ENCODE measurements at regions not wholly inside any gene's neighbourhood (a gene's known extent, or its start where the extent isn't known, plus 50 kb on each side); places are given as distances from the start of the nearest gene placed in this dataset.

DNA sequence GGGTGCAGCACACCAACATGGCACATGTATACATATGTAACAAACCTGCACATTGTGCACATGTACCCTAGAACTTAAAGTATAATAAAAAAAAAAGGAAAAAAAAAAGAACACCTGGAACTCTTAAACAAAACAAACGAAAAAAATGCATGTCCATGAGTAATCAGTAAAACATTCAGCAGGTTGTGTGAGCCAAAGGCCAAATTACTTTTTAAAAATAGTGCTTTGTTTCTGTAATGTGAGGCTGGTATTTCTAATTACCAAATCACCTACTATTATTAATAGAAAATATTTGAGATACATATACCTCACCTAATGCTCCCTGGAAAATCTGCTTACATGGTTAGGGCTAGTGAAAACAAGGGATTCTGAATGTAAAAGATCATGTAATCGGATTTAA, 294.4 kb upstream of the NR5A2 start:
- TF ChIP-seq ARNTL (CRISPR knock-in tag; IDR thresholded peaks at IDR 0.05; ENCODE audit: borderline replicate concordance, low read depth) = no peak
- no peak for TF ChIP-seq ZNF70 (CRISPR knock-in tag; IDR thresholded peaks at IDR 0.05)
- no peak for TF ChIP-seq CSDC2 (CRISPR knock-in tag; IDR thresholded peaks at IDR 0.05)
- no peak for TF ChIP-seq ISL1 (CRISPR knock-in tag; IDR thresholded peaks at IDR 0.05)
- no peak for TF ChIP-seq TOX (CRISPR knock-in tag; IDR thresholded peaks at IDR 0.05; ENCODE audit: borderline replicate concordance)
- ATAC-seq = no peak

DNA sequence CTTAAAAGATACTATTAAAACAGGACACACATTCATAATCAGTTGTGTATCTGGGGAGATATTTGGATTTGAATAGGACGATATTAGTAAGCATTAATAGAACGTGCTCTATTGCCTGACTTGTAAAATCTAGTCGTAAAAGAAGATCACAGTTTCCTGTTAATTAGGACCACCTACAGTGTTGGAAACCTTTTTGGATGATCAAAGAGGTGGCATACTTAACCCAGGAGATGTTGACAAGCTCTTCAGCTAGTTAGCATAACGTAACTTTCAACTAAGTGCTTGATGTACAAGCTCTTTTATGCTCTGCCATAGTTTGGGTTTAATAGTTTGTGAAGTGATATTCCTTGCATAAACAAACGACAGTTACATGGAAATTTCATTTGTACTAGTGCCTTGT, 293.3 kb upstream of the NR5A2 start:
- TF ChIP-seq TOX (CRISPR knock-in tag; IDR thresholded peaks at IDR 0.05; ENCODE audit: borderline replicate concordance) = no peak
- TF ChIP-seq ZC3H10 (CRISPR knock-in tag; IDR thresholded peaks at IDR 0.05) = no peak
- TF ChIP-seq OSR1 (CRISPR knock-in tag; IDR thresholded peaks at IDR 0.05) = no peak
- no peak for TF ChIP-seq ISL1 (CRISPR knock-in tag; IDR thresholded peaks at IDR 0.05)
- no peak for TF ChIP-seq PPARA (CRISPR knock-in tag; IDR thresholded peaks at IDR 0.05; ENCODE audit: borderline replicate concordance)
- TF ChIP-seq ARNTL (CRISPR knock-in tag; IDR thresholded peaks at IDR 0.05; ENCODE audit: borderline replicate concordance, low read depth) = no peak
- TF ChIP-seq, protein P1, sequence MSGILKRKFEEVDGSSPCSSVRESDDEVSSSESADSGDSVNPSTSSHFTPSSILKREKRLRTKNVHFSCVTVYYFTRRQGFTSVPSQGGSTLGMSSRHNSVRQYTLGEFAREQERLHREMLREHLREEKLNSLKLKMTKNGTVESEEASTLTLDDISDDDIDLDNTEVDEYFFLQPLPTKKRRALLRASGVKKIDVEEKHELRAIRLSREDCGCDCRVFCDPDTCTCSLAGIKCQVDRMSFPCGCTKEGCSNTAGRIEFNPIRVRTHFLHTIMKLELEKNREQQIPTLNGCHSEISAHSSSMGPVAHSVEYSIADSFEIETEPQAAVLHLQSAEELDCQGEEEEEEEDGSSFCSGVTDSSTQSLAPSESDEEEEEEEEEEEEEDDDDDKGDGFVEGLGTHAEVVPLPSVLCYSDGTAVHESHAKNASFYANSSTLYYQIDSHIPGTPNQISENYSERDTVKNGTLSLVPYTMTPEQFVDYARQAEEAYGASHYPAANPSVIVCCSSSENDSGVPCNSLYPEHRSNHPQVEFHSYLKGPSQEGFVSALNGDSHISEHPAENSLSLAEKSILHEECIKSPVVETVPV (CRISPR knock-in tag; IDR thresholded peaks at IDR 0.05) = no peak
- no peak for TF ChIP-seq ESRRG (CRISPR knock-in tag; IDR thresholded peaks at IDR 0.05)
- TF ChIP-seq TCF4 (CRISPR knock-in tag; IDR thresholded peaks at IDR 0.05; ENCODE audit: borderline replicate concordance) = no peak
- TF ChIP-seq, protein P2, sequence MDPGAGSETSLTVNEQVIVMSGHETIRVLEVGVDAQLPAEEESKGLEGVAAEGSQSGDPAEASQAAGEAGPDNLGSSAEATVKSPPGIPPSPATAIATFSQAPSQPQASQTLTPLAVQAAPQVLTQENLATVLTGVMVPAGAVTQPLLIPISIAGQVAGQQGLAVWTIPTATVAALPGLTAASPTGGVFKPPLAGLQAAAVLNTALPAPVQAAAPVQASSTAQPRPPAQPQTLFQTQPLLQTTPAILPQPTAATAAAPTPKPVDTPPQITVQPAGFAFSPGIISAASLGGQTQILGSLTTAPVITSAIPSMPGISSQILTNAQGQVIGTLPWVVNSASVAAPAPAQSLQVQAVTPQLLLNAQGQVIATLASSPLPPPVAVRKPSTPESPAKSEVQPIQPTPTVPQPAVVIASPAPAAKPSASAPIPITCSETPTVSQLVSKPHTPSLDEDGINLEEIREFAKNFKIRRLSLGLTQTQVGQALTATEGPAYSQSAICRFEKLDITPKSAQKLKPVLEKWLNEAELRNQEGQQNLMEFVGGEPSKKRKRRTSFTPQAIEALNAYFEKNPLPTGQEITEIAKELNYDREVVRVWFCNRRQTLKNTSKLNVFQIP (CRISPR knock-in tag; IDR thresholded peaks at IDR 0.05; ENCODE audit: borderline replicate concordance, low read depth) = no peak
- TF ChIP-seq ZNF70 (CRISPR knock-in tag; IDR thresholded peaks at IDR 0.05) = no peak
- TF ChIP-seq GLIS3 (CRISPR knock-in tag; IDR thresholded peaks at IDR 0.05) = no peak
- TF ChIP-seq, protein P3, sequence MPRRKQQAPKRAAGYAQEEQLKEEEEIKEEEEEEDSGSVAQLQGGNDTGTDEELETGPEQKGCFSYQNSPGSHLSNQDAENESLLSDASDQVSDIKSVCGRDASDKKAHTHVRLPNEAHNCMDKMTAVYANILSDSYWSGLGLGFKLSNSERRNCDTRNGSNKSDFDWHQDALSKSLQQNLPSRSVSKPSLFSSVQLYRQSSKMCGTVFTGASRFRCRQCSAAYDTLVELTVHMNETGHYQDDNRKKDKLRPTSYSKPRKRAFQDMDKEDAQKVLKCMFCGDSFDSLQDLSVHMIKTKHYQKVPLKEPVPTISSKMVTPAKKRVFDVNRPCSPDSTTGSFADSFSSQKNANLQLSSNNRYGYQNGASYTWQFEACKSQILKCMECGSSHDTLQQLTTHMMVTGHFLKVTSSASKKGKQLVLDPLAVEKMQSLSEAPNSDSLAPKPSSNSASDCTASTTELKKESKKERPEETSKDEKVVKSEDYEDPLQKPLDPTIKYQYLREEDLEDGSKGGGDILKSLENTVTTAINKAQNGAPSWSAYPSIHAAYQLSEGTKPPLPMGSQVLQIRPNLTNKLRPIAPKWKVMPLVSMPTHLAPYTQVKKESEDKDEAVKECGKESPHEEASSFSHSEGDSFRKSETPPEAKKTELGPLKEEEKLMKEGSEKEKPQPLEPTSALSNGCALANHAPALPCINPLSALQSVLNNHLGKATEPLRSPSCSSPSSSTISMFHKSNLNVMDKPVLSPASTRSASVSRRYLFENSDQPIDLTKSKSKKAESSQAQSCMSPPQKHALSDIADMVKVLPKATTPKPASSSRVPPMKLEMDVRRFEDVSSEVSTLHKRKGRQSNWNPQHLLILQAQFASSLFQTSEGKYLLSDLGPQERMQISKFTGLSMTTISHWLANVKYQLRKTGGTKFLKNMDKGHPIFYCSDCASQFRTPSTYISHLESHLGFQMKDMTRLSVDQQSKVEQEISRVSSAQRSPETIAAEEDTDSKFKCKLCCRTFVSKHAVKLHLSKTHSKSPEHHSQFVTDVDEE (CRISPR knock-in tag; IDR thresholded peaks at IDR 0.05) = no peak
- TF ChIP-seq, protein P4, sequence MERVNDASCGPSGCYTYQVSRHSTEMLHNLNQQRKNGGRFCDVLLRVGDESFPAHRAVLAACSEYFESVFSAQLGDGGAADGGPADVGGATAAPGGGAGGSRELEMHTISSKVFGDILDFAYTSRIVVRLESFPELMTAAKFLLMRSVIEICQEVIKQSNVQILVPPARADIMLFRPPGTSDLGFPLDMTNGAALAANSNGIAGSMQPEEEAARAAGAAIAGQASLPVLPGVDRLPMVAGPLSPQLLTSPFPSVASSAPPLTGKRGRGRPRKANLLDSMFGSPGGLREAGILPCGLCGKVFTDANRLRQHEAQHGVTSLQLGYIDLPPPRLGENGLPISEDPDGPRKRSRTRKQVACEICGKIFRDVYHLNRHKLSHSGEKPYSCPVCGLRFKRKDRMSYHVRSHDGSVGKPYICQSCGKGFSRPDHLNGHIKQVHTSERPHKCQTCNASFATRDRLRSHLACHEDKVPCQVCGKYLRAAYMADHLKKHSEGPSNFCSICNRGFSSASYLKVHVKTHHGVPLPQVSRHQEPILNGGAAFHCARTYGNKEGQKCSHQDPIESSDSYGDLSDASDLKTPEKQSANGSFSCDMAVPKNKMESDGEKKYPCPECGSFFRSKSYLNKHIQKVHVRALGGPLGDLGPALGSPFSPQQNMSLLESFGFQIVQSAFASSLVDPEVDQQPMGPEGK (CRISPR knock-in tag; IDR thresholded peaks at IDR 0.05; ENCODE audit: borderline replicate concordance) = no peak
- no peak for ATAC-seq

DNA sequence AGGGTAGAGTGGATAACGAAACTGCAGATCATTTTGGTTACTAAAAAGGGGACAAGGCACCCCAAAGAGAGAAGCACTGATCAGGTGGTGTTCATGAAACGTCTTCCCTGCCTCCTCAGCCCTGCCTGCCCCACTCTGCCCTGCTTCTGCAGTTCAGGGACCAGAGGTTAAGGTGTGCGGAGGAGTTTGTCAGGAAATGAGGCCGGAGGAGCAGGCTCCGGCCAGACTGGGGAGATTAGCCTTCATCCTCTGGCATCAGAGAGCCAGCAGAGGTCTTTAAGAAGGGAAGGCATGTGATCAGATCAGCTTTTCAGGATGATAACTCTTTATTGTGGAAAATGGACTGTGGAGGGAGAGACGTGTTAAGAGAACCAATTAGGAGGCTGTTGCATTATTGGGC, 291.9 kb upstream of the NR5A2 start:
- ATAC-seq = no peak
- TF ChIP-seq GLIS3 (CRISPR knock-in tag; IDR thresholded peaks at IDR 0.05) (no peak), OSR1 (CRISPR knock-in tag; IDR thresholded peaks at IDR 0.05) (no peak), RARB (CRISPR knock-in tag; IDR thresholded peaks at IDR 0.05) (no peak)
- TF ChIP-seq, protein P4 (CRISPR knock-in tag; IDR thresholded peaks at IDR 0.05; ENCODE audit: borderline replicate concordance) = no peak

DNA sequence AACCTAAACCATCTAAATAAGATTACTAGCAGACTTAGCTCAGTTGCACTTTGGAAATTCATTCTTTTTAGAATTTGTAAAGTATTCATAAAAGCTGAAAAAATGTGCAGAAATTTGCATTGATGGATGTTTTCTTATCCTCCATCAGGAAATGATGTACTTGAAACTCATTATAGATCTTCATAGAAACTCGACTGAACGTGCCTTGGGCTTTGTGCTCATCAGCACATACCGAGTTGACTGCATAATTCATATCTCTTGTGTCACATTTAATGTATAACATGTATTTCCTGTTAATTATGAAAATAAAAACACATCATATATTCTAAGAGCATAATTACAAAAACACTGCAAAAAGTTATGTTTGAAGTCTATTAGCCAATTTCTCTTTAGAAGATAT, 290.9 kb upstream of the NR5A2 start:
- no peak for TF ChIP-seq RARB (CRISPR knock-in tag; IDR thresholded peaks at IDR 0.05)
- no peak for TF ChIP-seq PPARA (CRISPR knock-in tag; IDR thresholded peaks at IDR 0.05; ENCODE audit: borderline replicate concordance)
- no peak for ATAC-seq
